IMR-90 (cell line): ENCODE measurements at regions not wholly inside any gene's neighbourhood (a gene's known extent, or its start where the extent isn't known, plus 50 kb on each side); places are given as distances from the start of the nearest gene placed in this dataset.

Source experiments
- CEBPB ChIP-seq: IDR thresholded peaks from 2 replicates; pipeline ENCODE4 v1.6.1; 2012; ENCODE audit warnings: low read depth, low read length, improper control_type of control experiment
- CHD1 ChIP-seq: IDR thresholded peaks from 2 replicates; pipeline ENCODE4 v1.6.1; 2012; ENCODE audit warnings: low read depth, low read length, improper control_type of control experiment
- ELK1 ChIP-seq: fragments of 150-350 bp; IDR thresholded peaks from 2 replicates; pipeline ENCODE4 v1.6.1; 2016; ENCODE audit warnings: low read depth, mild to moderate bottlenecking, low read length, moderate library complexity, borderline replicate concordance
- MAFK ChIP-seq: IDR thresholded peaks from 2 replicates; pipeline ENCODE4 v1.6.1; 2012; ENCODE audit warnings: low read depth, low read length, improper control_type of control experiment
- MAZ ChIP-seq: IDR thresholded peaks from 2 replicates; pipeline ENCODE4 v1.6.1; 2012; ENCODE audit warnings: low read depth, mild to moderate bottlenecking, low read length, improper control_type of control experiment, moderate library complexity, borderline replicate concordance
- MXI1 ChIP-seq: IDR thresholded peaks from 2 replicates; pipeline ENCODE4 v1.6.1; 2012; ENCODE audit warnings: low read depth, mild to moderate bottlenecking, low read length, moderate library complexity, borderline replicate concordance
- NFE2L2 ChIP-seq: fragments of 150-350 bp; IDR thresholded peaks from 2 replicates; pipeline ENCODE4 v1.6.1; 2016; ENCODE audit warnings: low read depth, mild to moderate bottlenecking, low read length
- POLR2A ChIP-seq: IDR thresholded peaks from 2 replicates; pipeline ENCODE4 v1.6.1; 2012; ENCODE audit warnings: mild to moderate bottlenecking, low read depth, low read length
- RAD21 ChIP-seq: IDR thresholded peaks from 2 replicates; pipeline ENCODE4 v1.6.1; 2012; ENCODE audit warnings: low read length, improper control_type of control experiment
- RCOR1 ChIP-seq: IDR thresholded peaks from 2 replicates; pipeline ENCODE4 v1.6.1; 2012; ENCODE audit warnings: mild to moderate bottlenecking, low read length, improper control_type of control experiment; ENCODE audit not compliant: insufficient replicate concordance
- RFX5 ChIP-seq: IDR thresholded peaks from 2 replicates; pipeline ENCODE4 v1.8.0; 2012; ENCODE audit warnings: low read depth, mild to moderate bottlenecking, low read length, moderate library complexity
- SMC3 ChIP-seq: fragments of 150-350 bp; IDR thresholded peaks from 2 replicates; pipeline ENCODE4 v1.6.1; 2016; ENCODE audit warnings: low read depth, mild to moderate bottlenecking, antibody characterized with exemption, low read length, moderate library complexity
- TF ChIP-seq, protein P1 (sequence below): conservative IDR thresholded peaks from 2 replicates; pipeline ENCODE4 v1.5.1; 2012; ENCODE audit warnings: mild to moderate bottlenecking, low read depth, low read length, improper control_type of control experiment
- TF ChIP-seq, protein P2 (sequence below): fragments of 150-350 bp; IDR thresholded peaks from 2 replicates; pipeline ENCODE4 v1.6.1; 2017; ENCODE audit warnings: mild to moderate bottlenecking, antibody characterized with exemption, low read length, low read depth

DNA sequence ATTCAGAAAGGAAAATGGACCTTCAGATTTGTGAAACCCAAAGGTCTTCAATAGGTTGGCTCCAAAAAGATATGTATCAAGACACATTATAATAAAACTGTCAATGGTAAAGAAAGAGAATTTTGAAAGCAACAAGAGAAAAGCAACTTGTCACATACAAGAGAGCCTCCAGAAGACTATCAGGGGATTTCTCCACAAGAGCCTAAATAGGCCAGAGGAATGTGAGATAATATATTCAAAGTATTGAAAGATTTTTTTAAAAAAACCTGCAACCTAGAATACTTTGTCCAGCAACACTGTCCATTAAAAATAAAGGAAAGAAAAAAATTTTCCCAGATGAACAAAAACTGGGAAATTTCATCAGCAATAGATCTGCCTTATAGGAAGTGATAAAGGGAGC lies 869.6 kb upstream of the ADGRL2 start:
- TF ChIP-seq, protein P1, sequence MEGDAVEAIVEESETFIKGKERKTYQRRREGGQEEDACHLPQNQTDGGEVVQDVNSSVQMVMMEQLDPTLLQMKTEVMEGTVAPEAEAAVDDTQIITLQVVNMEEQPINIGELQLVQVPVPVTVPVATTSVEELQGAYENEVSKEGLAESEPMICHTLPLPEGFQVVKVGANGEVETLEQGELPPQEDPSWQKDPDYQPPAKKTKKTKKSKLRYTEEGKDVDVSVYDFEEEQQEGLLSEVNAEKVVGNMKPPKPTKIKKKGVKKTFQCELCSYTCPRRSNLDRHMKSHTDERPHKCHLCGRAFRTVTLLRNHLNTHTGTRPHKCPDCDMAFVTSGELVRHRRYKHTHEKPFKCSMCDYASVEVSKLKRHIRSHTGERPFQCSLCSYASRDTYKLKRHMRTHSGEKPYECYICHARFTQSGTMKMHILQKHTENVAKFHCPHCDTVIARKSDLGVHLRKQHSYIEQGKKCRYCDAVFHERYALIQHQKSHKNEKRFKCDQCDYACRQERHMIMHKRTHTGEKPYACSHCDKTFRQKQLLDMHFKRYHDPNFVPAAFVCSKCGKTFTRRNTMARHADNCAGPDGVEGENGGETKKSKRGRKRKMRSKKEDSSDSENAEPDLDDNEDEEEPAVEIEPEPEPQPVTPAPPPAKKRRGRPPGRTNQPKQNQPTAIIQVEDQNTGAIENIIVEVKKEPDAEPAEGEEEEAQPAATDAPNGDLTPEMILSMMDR = no peak
- TF ChIP-seq POLR2A (no peak), MXI1 (no peak), RCOR1 (no peak), CHD1 (no peak), MAFK (no peak), RAD21 (no peak), CEBPB (no peak), SMC3 (no peak), RFX5 (no peak), NFE2L2 (no peak), MAZ (no peak), ELK1 (no peak)
- TF ChIP-seq, protein P2, sequence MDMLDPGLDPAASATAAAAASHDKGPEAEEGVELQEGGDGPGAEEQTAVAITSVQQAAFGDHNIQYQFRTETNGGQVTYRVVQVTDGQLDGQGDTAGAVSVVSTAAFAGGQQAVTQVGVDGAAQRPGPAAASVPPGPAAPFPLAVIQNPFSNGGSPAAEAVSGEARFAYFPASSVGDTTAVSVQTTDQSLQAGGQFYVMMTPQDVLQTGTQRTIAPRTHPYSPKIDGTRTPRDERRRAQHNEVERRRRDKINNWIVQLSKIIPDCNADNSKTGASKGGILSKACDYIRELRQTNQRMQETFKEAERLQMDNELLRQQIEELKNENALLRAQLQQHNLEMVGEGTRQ = no peak
